NCI-H1694 treated with DMSO at 0.1 percent for 48 hours (cell line): ENCODE measurements at regions not wholly inside any gene's neighbourhood (a gene's known extent, or its start where the extent isn't known, plus 50 kb on each side); places are given as distances from the start of the nearest gene placed in this dataset.

Experiments used
- DNase-seq: peaks from one replicate; lab custom pipeline; 2025; lab: John Stamatoyannopoulos, UW

DNA sequence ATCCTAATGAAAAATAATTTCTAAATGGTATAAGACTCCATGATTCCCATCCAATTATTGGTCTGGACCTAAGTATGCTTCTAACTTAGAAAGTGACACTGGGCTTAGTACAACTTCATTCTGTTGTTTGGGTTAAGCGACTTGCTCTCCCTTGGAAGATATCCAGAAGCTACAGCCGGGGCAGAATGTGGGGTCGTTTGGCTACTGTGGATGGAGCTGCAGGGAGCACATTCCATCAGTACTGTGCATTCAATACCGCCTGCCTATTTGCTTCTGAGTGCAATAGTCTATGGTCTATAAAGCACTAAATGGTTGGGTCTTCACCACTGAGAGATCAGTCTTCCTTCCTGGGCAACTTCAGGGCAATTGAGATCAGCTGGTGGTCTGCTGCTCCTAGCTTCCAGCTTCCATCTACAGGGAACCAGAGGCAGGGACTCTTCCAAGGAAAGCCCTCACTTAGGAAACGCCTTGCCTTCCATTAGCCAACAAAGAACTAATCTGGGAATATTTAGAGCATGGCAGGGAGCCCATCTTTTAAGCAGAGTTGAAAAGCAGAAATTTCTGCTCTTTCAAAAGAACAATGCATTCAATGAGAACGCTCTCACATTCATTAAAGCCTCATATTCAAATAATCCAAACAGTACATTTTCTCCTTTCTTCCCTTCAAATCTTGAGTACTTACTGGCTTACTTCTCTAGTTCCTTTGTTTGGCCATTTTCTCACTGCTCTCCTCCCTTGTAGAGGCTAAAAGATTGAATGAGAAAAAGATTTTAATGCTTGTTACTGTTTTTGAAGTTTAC, 1049.9 kb upstream of the TENM3 start:
- DNase-seq, result no peak

GRCh38 chr4:181194096-181194495, 1049.1 kb upstream of the TENM3 start:
- no peak for DNase-seq

GRCh38 chr4:181200076-181200475, 1043.1 kb upstream of the TENM3 start:
- DNase-seq, result no peak

GRCh38 chr4:181202240-181202639, 1041.0 kb upstream of the TENM3 start:
- no peak for DNase-seq

GRCh38 chr4:181204109-181204508, 1039.1 kb upstream of the TENM3 start:
- no peak for DNase-seq

- no peak for DNase-seq
These were observed 1029.7 kb upstream of the TENM3 start for GRCh38 chr4:181213551-181213950.

- no peak for DNase-seq
These were observed 1026.7 kb upstream of the TENM3 start for GRCh38 chr4:181216501-181216900.

DNA sequence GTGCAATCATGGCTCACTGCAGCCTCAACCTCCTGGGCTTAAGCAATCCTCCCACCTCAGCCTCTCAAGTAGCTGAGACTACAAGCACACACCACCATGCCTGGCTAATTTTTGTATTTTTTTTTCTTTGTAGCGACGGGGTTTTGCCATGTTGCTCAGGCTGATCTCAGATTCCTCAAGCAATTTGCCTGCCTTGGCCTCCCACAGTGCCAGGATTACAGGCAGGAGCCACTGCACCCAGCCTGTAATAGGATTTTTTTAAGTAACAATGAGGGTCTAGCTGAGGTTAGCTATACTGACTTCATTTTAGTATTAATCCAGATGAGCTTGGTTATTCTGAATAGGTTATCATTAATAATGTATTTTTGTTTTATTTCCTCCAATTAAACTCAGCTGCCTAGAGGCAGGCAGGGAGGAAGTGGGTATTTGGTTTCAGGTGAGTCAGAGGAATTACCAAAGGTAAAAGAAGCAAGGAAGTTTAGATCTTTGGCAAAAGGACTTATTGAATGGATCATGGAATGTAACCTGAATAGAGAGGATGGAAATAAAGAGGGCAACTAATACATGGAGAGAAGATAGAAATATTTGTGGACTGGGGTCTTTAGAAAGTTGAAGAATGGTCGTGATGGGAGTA, 1023.3 kb upstream of the TENM3 start:
- no peak for DNase-seq

- no peak for DNase-seq
These were observed 1018.4 kb upstream of the TENM3 start for GRCh38 chr4:181224852-181225251.

DNA sequence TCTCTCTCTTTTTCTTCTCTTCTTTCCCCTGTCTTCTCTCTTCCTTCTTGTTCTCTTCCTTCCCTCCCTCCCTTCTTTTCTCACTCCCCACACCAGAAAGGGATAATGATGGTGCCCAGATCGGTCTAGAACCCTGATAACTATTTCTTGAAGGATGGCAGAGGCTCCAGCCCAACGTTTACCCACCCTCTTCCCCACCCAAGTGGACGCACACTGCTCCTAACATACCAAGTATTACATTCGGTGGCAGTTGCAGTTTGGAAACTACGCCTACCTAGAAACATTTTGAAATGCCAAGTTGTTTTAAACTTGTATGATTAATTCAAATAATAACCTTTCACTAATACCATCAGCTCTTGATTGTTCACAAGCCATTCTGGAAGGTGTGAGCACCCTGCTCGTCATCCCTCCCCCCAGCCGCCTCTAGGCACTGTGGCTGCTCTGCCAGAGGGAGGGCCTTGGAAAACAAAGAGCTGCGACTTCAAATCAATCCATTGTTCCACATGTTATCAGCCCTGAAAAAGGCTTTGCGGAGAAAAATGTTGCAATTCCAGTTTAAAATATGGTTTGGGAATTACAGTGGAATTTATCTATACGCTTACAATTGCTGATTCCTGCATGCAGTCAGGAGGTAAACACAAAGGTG, 1017.5 kb upstream of the TENM3 start:
- DNase-seq, result no peak

- no peak for DNase-seq
These were observed 1008.1 kb upstream of the TENM3 start for GRCh38 chr4:181234951-181235680.

GRCh38 chr4:181245326-181245725, 997.9 kb upstream of the TENM3 start:
- DNase-seq, result no peak

- no peak for DNase-seq
These were observed 994.2 kb upstream of the TENM3 start for GRCh38 chr4:181249031-181249430.

GRCh38 chr4:181254771-181255170, 988.4 kb upstream of the TENM3 start:
- DNase-seq, result no peak

GRCh38 chr4:181258569-181258968, 984.6 kb upstream of the TENM3 start:
- no peak for DNase-seq

DNA sequence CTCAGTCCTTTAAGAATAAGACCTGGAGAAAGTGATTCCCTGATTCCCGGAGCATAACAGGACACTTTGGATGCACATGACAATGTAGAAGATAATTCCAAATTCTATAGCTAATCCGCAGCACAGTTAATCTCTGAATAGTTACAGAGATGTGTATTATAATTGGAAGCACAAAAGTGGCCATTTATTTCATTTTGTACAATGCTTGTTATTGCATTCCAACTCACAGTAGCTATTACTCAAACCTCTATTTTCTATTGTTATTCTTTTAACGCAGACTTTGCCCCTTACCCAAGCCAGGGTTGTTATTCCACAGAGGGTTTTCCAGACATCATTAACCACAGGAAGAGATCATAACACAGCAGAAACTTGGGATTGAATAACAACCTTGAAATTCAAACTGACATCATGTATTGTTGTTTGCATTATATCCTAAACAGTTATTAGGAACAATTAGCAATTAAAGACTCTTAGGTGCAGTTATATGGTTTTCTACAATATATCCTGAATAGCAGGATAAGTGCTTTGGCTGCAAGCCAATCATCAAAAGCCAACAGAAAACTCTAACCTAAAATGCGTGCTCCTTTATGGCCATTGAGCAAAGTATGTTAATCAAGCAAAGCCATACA, 984.0 kb upstream of the TENM3 start:
- DNase-seq, result no peak

DNA sequence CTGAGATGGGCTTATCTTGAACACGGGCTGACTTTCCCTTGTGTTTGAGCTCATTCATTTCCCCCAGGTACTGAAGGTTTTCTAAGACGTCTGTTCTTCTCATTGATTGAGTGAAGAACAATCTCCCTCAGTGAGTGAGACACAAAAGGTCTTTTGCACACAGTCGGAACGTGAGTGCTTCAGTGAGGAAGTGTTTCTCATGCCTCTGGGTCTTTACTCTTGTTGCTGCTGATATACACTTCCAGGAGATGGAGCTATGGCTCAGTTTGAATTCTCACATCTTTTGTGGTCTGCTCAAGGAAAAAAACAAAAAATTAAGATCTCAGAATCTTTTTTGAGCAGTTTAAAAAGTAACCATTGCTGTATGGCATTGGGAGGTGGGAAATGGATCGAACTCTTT, 981.9 kb upstream of the TENM3 start:
- no peak for DNase-seq

DNA sequence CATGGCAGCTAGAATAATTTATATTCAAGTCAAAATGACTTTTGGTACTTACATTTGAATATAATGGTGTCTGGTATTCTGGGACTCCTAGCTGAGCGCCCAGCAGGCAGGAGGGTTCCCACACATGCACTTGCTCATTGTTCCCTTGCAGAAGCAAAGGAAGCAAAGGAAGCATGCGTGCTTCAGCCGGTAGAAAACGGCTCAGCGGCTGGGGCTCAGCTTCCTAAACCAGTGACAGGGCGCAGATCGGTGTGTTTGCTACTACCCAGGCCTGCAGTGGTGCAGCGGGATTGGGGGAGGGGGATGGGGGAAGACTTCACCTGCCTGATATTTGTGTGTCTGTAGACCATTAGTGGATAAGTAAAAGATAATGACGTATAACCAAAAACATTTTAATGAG, 978.3 kb upstream of the TENM3 start:
- DNase-seq, result no peak

DNA sequence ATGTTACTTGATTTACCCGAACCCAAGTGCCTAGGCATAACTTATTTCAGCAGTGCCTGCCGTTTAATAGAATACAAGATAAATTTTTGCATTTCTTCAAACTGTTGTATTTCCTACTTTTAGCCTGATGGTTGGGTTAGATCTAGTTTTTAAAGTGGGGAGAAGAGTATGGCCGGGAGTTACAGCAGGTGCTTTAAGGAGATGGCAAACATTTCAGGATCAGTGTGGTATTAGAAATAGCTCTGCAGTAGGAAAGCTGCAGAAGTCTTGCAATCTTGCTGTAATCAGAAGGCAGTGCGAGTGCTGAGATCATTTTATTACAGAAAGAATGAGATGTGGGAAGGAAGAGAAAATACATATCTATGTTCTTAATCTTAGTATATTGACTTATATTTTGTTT, 977.8 kb upstream of the TENM3 start:
- DNase-seq, result no peak

DNA sequence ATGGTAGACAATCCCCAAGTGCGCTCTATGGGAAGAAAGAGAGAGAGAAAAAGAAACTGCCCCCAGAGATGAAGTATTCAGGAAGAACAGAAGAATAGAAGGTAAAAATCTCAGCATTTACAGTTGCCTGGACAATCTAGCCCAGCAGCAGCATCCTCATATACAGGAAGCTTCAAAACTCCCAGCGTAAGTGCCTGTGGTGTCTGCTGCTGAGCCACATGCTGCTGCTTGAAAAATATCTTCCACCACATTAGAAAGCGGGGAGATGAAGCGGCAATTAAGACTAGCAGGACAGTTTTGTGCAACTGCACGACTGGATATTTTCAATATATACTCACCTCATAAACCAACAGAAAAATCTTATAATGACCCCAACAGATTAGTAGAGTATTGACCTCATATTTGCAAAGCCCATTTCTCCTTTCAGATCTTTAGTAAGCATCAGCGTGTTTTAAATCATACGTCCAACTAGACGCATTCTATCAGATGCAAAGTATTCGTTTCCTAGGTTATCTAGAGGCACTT, 972.0 kb upstream of the TENM3 start:
- no peak for DNase-seq

GRCh38 chr4:181272422-181272821, 970.8 kb upstream of the TENM3 start:
- no peak for DNase-seq

DNA sequence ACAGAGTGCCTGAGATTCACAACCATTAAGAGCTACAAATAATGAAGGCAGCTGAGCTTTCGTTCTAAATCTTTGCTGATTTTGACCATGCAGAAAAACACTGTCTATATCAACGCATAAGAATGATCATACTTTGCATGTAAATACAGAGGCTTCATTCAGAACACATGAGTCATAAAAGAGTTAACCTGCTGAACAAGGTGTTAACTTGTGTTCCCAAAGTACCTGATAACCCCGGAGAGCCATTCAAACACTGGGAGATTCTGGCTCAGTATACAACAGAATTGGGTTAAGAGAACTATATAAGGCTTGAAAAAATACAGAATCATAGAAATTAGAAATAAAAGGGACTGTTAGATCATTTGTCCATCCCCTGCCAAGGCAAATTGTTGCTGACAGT, 964.3 kb upstream of the TENM3 start:
- DNase-seq, result no peak
